ENCODE measurements at regions not wholly inside any gene's neighbourhood (a gene's known extent, or its start where the extent isn't known, plus 50 kb on each side); places are given as distances from the start of the nearest gene placed in this dataset.

- Histone ChIP-seq H3K9me3 (no peaks in the 10 kb centered on the region), H3K27ac (no peak overlapping the region), H3K4me1 (peaks cover 5% of the 10 kb centered on the region), H3K36me3 (no peaks in the 10 kb centered on the region), H3K4me3 (no peak overlapping the region), H3K27me3 (ENCODE audit: low read depth) (peaks cover 45% of the 10 kb centered on the region)
- TF ChIP-seq CTCF (IDR thresholded peaks at IDR 0.05): no peak
- intact Hi-C loops (cut with DNase I): no loop called here
- no peak for ATAC-seq
- DNase-seq: no peak
Observed at GRCh38 chr13:112203614-112204013, 136.7 kb downstream of the SOX1 start.

GRCh38 chr13:112204346-112205327, 137.7 kb downstream of the SOX1 start:
- intact Hi-C loops (cut with DNase I): no loop called here
- no peaks in the 10 kb centered on the region for H3K9me3 ChIP-seq
- H3K36me3 ChIP-seq: no peaks in the 10 kb centered on the region
- peak overlapping the region; percentile 27 for H3K4me3 ChIP-seq
- no peak for DNase-seq
- TF ChIP-seq CTCF (IDR thresholded peaks at IDR 0.05): no peak
- peaks cover 45% of the 10 kb centered on the region for H3K27me3 ChIP-seq (ENCODE audit: low read depth)
- H3K27ac ChIP-seq: no peak overlapping the region
- H3K4me1 ChIP-seq: peaks cover 5% of the 10 kb centered on the region
- ATAC-seq: peak; percentile 41 to 54

- Histone ChIP-seq H3K36me3 (no peaks in the 10 kb centered on the region), H3K27ac (no peak overlapping the region), H3K4me1 (peaks cover 5% of the 10 kb centered on the region), H3K27me3 (ENCODE audit: low read depth) (peaks cover 36% of the 10 kb centered on the region), H3K9me3 (no peaks in the 10 kb centered on the region), H3K4me3 (no peak overlapping the region)
- intact Hi-C loops (cut with DNase I): no loop called here
- no peak for DNase-seq
- no peak for TF ChIP-seq CTCF (IDR thresholded peaks at IDR 0.05)
- no peak for ATAC-seq
Observed at GRCh38 chr13:112205990-112206389, 139.0 kb downstream of the SOX1 start.

- no peak for DNase-seq
- Histone ChIP-seq H3K4me3 (no peak overlapping the region), H3K36me3 (no peaks in the 10 kb centered on the region), H3K4me1 (peaks cover 5% of the 10 kb centered on the region), H3K27ac (no peak overlapping the region), H3K27me3 (ENCODE audit: low read depth) (peaks cover 36% of the 10 kb centered on the region), H3K9me3 (no peaks in the 10 kb centered on the region)
- intact Hi-C loops (cut with DNase I): no loop called here
- ATAC-seq: no peak
- TF ChIP-seq CTCF (IDR thresholded peaks at IDR 0.05): no peak
Observed at GRCh38 chr13:112207129-112207528, 140.2 kb downstream of the SOX1 start.

GRCh38 chr13:112208656-112209055, 141.7 kb downstream of the SOX1 start:
- H3K4me1 ChIP-seq: peaks cover 5% of the 10 kb centered on the region
- peaks cover 32% of the 10 kb centered on the region for H3K27me3 ChIP-seq (ENCODE audit: low read depth)
- H3K27ac ChIP-seq: no peak overlapping the region
- intact Hi-C loops (cut with DNase I): no loop called here
- no peak for TF ChIP-seq CTCF (IDR thresholded peaks at IDR 0.05)
- H3K9me3 ChIP-seq: no peaks in the 10 kb centered on the region
- DNase-seq (no peak), ATAC-seq (no peak)
- H3K4me3 ChIP-seq: no peak overlapping the region
- no peaks in the 10 kb centered on the region for H3K36me3 ChIP-seq
